Fibroblast of lung (primary cell): ENCODE measurements at regions not wholly inside any gene's neighbourhood (a gene's known extent, or its start where the extent isn't known, plus 50 kb on each side); places are given as distances from the start of the nearest gene placed in this dataset.

Experiments
- CTCF ChIP-seq, 2 donors: IDR thresholded peaks in 1 of 2; conservative IDR thresholded peaks in 1 of 2; 1 replicate in 1 of 2; 2 replicates in 1 of 2; pipeline ENCODE4 v1.5.1; 2011 to 2012; ENCODE audit warnings: low read length in 2 of 2, control low read depth in 1 of 2, inconsistent platforms in 1 of 2, low read depth in 1 of 2, mild to moderate bottlenecking in 1 of 2
- EZH2 ChIP-seq: IDR thresholded peaks from 2 replicates; pipeline ENCODE4 v1.5.1; 2012; ENCODE audit warnings: low read length, control low read depth, mild to moderate bottlenecking; ENCODE audit errors: missing control alignments

GRCh38 chr3:147117631-147118030 lies 288.7 kb downstream of the ZIC4 start:
- TF ChIP-seq CTCF (conservative IDR thresholded peaks at IDR 0.05 in 1 of 2, IDR thresholded peaks at IDR 0.05 in 1 of 2; ENCODE audit: low read depth in 1 of 2, low read length in 2 of 2) (no peak), EZH2 (no peak)
